AG04450 (cell line): ENCODE measurements at regions not wholly inside any gene's neighbourhood (a gene's known extent, or its start where the extent isn't known, plus 50 kb on each side); places are given as distances from the start of the nearest gene placed in this dataset.

Source experiments
- CTCF ChIA-PET: fragments of 300-600, 350-600 bp; formaldehyde crosslinking; extraction: SDS; loops from one replicate; lab custom pipeline; 2022; ENCODE audit warnings: antibody characterized with exemption, inconsistent platforms; lab: Charles Lee
- POLR2A ChIA-PET: fragments of 350-600 bp; formaldehyde crosslinking; extraction: SDS; loops from one replicate; lab custom pipeline; 2021; ENCODE audit warnings: antibody characterized with exemption, inconsistent platforms; lab: Yijun Ruan, JAX
- DNase-seq: peaks from one replicate; pipeline ENCODE4 v3.0.0-alpha.2; 2011; ENCODE audit warnings: low read depth, low spot score
- H3K27ac ChIP-seq: one replicate; pipeline ENCODE4 v1.5.1; 2012; ENCODE audit warnings: low read depth, low read length, control low read depth
- H3K27me3 ChIP-seq: one replicate; pipeline ENCODE4 v1.6.0; 2012; ENCODE audit warnings: low read length; ENCODE audit not compliant: control insufficient read depth, insufficient read depth
- H3K4me3 ChIP-seq: 2 replicates; pipeline ENCODE4 v1.5.1; 2011; ENCODE audit warnings: mild to moderate bottlenecking, low read depth, low read length, control low read depth
- H3K9me3 ChIP-seq: 2 replicates; pipeline ENCODE4 v1.5.1; 2012; ENCODE audit warnings: low read length; ENCODE audit not compliant: control insufficient read depth, insufficient read depth
- TF ChIP-seq, protein P1 (sequence below): IDR thresholded peaks from 2 replicates; pipeline ENCODE4 v1.5.1; 2011; ENCODE audit warnings: low read depth, low read length, control low read depth, inconsistent platforms

DNA sequence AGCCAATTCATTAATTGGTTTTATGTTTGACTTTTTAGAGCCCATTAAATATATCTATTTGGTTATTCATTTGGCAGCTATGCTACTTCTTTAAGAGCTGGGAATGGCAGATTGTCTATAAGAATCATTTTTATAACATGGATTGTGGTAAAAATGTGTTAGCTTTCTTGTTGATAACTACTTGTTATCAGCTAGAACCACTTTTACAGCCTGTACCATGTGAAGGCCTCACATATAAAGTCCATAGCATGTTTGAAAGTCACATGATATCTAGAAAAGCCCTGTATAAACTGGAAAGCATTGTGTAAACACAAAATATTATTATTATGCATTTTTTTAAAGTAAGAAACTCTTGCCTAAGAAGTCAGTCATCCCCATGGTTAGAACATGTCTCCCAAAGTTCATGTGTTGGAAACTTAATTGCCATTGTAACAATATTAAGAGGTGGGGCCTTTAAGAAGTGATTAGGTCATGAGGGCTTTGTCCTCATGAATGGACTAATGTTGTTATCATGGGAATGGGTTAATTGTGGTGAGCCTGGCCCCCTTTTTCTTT lies 110.9 kb upstream of the BMP2K start:
- TF ChIP-seq, protein P1, sequence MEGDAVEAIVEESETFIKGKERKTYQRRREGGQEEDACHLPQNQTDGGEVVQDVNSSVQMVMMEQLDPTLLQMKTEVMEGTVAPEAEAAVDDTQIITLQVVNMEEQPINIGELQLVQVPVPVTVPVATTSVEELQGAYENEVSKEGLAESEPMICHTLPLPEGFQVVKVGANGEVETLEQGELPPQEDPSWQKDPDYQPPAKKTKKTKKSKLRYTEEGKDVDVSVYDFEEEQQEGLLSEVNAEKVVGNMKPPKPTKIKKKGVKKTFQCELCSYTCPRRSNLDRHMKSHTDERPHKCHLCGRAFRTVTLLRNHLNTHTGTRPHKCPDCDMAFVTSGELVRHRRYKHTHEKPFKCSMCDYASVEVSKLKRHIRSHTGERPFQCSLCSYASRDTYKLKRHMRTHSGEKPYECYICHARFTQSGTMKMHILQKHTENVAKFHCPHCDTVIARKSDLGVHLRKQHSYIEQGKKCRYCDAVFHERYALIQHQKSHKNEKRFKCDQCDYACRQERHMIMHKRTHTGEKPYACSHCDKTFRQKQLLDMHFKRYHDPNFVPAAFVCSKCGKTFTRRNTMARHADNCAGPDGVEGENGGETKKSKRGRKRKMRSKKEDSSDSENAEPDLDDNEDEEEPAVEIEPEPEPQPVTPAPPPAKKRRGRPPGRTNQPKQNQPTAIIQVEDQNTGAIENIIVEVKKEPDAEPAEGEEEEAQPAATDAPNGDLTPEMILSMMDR = no peak
- DNase-seq = no peak
- CTCF ChIA-PET = interaction anchor here (1.3 kb wide), 1 partner anchor 21 kb away, joined by 4 read pairs; no protein-coding TSS in a partner anchor
- H3K27me3 ChIP-seq = no peaks in the 10 kb centered on the region
- POLR2A ChIA-PET = no interaction called here
- no peaks in the 10 kb centered on the region for H3K9me3 ChIP-seq
- no peak overlapping the region for H3K27ac ChIP-seq
- no peak overlapping the region for H3K4me3 ChIP-seq

DNA sequence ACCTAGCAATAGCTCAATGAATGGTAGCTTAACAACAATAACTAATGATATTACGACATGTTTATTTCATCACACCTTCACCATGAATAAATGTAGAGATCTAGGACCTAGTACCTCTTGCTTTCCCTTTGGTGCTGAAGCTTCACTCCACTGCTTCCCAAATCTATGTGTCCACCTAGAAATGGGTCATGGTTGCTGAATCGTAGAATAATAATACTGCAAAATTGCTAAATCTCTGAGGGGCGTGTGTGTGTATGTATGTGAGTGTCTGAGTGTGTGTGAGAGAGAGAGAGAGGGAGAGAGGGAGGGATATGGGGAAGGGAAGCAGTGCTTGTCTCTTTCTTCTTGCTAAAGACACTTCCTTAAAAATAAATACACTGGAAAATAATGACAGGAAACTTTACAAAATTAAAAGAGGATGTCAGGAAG lies 109.3 kb upstream of the BMP2K start:
- no peak overlapping the region for H3K27ac ChIP-seq
- H3K4me3 ChIP-seq = no peak overlapping the region
- TF ChIP-seq, protein P1 = no peak
- no peaks in the 10 kb centered on the region for H3K9me3 ChIP-seq
- CTCF ChIA-PET = interaction anchor here (0.7 kb wide), 1 partner anchor 134 kb away, joined by 3 read pairs; no protein-coding TSS in a partner anchor
- DNase-seq = no peak
- no peaks in the 10 kb centered on the region for H3K27me3 ChIP-seq
- POLR2A ChIA-PET = no interaction called here

DNA sequence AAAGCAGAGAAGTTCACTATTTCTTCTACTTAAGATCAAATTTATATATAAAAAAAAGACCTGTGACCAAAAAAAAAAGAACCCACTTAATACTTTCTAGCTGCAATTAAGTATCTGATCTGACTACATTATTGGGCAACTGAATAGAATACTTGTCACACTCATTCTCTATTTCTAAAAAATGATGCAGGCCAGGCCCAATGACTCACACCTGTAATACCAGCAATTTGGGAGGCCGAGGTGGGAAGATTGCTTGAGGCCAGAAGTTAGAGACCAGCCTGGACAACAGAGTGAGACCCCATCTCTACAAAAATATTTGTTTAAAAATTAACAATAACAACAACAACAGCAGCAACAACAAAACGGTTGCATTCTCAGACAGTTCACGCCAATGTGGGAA lies 108.8 kb upstream of the BMP2K start:
- no peak overlapping the region for H3K4me3 ChIP-seq
- H3K9me3 ChIP-seq = no peaks in the 10 kb centered on the region
- no peak for DNase-seq
- TF ChIP-seq, protein P1 = no peak
- no peak overlapping the region for H3K27ac ChIP-seq
- no peaks in the 10 kb centered on the region for H3K27me3 ChIP-seq
- POLR2A ChIA-PET = no interaction called here
- CTCF ChIA-PET = interaction anchor here (0.7 to 1.5 kb wide), 3 partner anchors 13 to 197 kb away, joined by 3 to 6 read pairs (median 3); no protein-coding TSS in a partner anchor

DNA sequence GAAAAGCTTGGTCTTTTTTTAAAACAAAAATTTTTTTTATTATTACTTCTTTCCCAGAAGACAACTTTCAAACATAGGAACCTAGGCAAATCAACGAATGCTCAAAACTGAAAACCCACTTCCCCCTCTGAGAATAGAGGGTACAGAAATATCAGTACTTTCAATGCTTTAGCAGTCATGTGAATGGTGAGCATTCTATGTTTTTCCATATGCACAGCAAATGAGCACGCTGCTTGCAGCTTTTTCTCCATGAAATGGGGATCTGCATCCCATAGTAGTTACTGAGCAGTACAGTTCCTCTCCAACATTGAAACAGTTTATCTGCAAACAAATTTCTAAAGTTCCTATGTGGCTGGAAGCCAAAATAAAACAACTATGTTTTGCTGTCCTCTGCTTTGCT lies 108.4 kb upstream of the BMP2K start:
- H3K4me3 ChIP-seq = no peak overlapping the region
- TF ChIP-seq, protein P1 = no peak
- H3K27me3 ChIP-seq = no peaks in the 10 kb centered on the region
- no peaks in the 10 kb centered on the region for H3K9me3 ChIP-seq
- ChIA-PET CTCF (interaction anchor here (0.7 to 1.5 kb wide), 3 partner anchors 14 to 197 kb away, joined by 3 to 6 read pairs (median 3); no protein-coding TSS in a partner anchor), POLR2A (no interaction called here)
- H3K27ac ChIP-seq = no peak overlapping the region
- DNase-seq = no peak

DNA sequence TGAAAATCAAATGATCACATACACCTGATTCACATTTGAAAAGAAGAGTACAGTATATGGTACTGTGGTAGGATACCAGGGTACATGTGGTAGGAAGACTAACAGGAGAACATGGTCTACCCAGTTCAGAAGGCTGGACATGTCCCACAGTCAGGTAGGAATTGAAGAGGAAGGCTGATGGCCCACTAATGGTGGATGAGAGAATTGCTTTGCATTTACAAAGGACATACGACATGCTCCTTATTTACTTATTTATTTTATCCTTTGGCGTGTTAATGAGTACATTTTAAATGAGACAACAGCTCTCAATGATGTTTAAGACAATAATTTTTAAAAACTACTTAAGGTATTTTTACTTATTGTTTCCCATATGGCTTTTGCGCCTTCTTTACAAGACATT lies 106.7 kb upstream of the BMP2K start:
- H3K27me3 ChIP-seq = no peaks in the 10 kb centered on the region
- ChIA-PET CTCF (interaction anchor here (0.5 kb wide), 1 partner anchor 72 kb away, joined by 3 read pairs; no protein-coding TSS in a partner anchor), POLR2A (no interaction called here)
- H3K9me3 ChIP-seq = no peaks in the 10 kb centered on the region
- DNase-seq = no peak
- no peak overlapping the region for H3K4me3 ChIP-seq
- TF ChIP-seq, protein P1 = no peak; the same call in 1 of the 2 replicates
- H3K27ac ChIP-seq = no peak overlapping the region
